ENCODE measurements at regions not wholly inside any gene's neighbourhood (a gene's known extent, or its start where the extent isn't known, plus 50 kb on each side); places are given as distances from the start of the nearest gene placed in this dataset.

DNA sequence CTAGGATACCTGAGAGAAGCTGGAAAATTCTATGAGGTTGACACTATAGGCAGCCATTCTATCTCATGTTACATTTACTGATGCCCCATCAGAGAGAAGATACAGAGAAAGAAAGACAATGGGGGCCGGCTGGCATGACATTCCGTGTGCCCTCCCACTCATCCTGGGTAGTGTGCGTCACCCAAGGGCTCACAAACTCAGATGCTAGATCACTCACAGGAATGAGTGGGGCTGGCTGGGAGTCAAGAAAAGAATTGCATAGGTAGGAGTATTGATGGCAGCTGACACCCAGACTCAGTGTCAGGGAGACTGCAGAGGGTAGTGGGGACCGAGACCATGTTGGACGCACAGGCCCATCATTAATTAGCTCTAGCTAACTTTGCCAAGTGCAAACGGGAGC lies 1113.5 kb upstream of the AUTS2 start:
- no peak for ATAC-seq
- intact Hi-C loops (cut with micrococcal nuclease): no loop called here
- CTCF ChIA-PET: no interaction called here

GRCh38 chr7:68485253-68485917 lies 1112.9 kb upstream of the AUTS2 start:
- H3K27me3 ChIP-seq (ENCODE audit: low read length): no peaks in the 10 kb centered on the region
- H3K79me2 ChIP-seq (ENCODE audit: low read length): no peaks in the 10 kb centered on the region
- CTCF ChIA-PET: no interaction called here
- no peaks in the 10 kb centered on the region for H3K4me1 ChIP-seq (ENCODE audit: insufficient read depth, low read length)
- H3K9me3 ChIP-seq (ENCODE audit: low read length): no peaks in the 10 kb centered on the region
- POLR2A ChIA-PET (ENCODE audit: unreplicated experiment): no interaction called here
- TF ChIP-seq EZH2phosphoT487 (IDR thresholded peaks at IDR 0.05; ENCODE audit: borderline replicate concordance, low read length) (no peak), EZH2 (IDR thresholded peaks at IDR 0.05; ENCODE audit: low read length, unreplicated experiment) (no peak)
- TF ChIP-seq, protein P1, sequence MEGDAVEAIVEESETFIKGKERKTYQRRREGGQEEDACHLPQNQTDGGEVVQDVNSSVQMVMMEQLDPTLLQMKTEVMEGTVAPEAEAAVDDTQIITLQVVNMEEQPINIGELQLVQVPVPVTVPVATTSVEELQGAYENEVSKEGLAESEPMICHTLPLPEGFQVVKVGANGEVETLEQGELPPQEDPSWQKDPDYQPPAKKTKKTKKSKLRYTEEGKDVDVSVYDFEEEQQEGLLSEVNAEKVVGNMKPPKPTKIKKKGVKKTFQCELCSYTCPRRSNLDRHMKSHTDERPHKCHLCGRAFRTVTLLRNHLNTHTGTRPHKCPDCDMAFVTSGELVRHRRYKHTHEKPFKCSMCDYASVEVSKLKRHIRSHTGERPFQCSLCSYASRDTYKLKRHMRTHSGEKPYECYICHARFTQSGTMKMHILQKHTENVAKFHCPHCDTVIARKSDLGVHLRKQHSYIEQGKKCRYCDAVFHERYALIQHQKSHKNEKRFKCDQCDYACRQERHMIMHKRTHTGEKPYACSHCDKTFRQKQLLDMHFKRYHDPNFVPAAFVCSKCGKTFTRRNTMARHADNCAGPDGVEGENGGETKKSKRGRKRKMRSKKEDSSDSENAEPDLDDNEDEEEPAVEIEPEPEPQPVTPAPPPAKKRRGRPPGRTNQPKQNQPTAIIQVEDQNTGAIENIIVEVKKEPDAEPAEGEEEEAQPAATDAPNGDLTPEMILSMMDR (conservative IDR thresholded peaks at IDR 0.05; ENCODE audit: low read depth, low read length): no peak
- H2AFZ ChIP-seq (ENCODE audit: low read length): no peak overlapping the region
- no peak overlapping the region for H3K27ac ChIP-seq (ENCODE audit: low read length)
- no peak overlapping the region for H3K4me3 ChIP-seq (ENCODE audit: low read length)
- BruUV-seq (replicated peaks): no TSS peak
- intact Hi-C loops (cut with micrococcal nuclease): no loop called here
- no peak for DNase-seq
- no peak for ATAC-seq
- H3K4me2 ChIP-seq (ENCODE audit: low read length): no peak overlapping the region
- no peaks in the 10 kb centered on the region for H4K20me1 ChIP-seq (ENCODE audit: low read length)
- no peaks in the 10 kb centered on the region for H3K36me3 ChIP-seq (ENCODE audit: low read depth, low read length)
- no peak overlapping the region for H3K9ac ChIP-seq (ENCODE audit: low read length)
- no peaks in the 10 kb centered on the region for H3K9me2 ChIP-seq (replicated peaks; ENCODE audit: low read length)
- H3F3A ChIP-seq (ENCODE audit: low read length, unreplicated experiment): no peaks in the 10 kb centered on the region

More for the DNA sequence above, 1113.5 kb upstream of the AUTS2 start:
- DNase-seq: no peak
- no TSS peak for BruUV-seq (replicated peaks)
- no peaks in the 10 kb centered on the region for H3K9me3 ChIP-seq (ENCODE audit: low read length)
- H4K20me1 ChIP-seq (ENCODE audit: low read length): no peaks in the 10 kb centered on the region
- H3F3A ChIP-seq (ENCODE audit: low read length, unreplicated experiment): no peaks in the 10 kb centered on the region
- no peaks in the 10 kb centered on the region for H3K27me3 ChIP-seq (ENCODE audit: low read length)
- no peaks in the 10 kb centered on the region for H3K79me2 ChIP-seq (ENCODE audit: low read length)
- no peak overlapping the region for H3K9ac ChIP-seq (ENCODE audit: low read length)
- POLR2A ChIA-PET (ENCODE audit: unreplicated experiment): no interaction called here
- H3K4me3 ChIP-seq (ENCODE audit: low read length): no peak overlapping the region
- no peak overlapping the region for H3K4me2 ChIP-seq (ENCODE audit: low read length)
- H3K36me3 ChIP-seq (ENCODE audit: low read depth, low read length): no peaks in the 10 kb centered on the region
- no peak for TF ChIP-seq EZH2 (IDR thresholded peaks at IDR 0.05; ENCODE audit: low read length, unreplicated experiment)
- TF ChIP-seq EZH2phosphoT487 (IDR thresholded peaks at IDR 0.05; ENCODE audit: borderline replicate concordance, low read length): no peak
- TF ChIP-seq, protein P1 (conservative IDR thresholded peaks at IDR 0.05; ENCODE audit: low read depth, low read length): no peak
- H3K9me2 ChIP-seq (replicated peaks; ENCODE audit: low read length): no peaks in the 10 kb centered on the region
- H3K27ac ChIP-seq (ENCODE audit: low read length): no peak overlapping the region
- no peaks in the 10 kb centered on the region for H3K4me1 ChIP-seq (ENCODE audit: insufficient read depth, low read length)
- H2AFZ ChIP-seq (ENCODE audit: low read length): no peak overlapping the region

- TF ChIP-seq EZH2 (IDR thresholded peaks at IDR 0.05; ENCODE audit: low read length, unreplicated experiment): no peak
- intact Hi-C loops (cut with micrococcal nuclease): no loop called here
These were observed 1109.8 kb upstream of the AUTS2 start for GRCh38 chr7:68488341-68489060.

More at GRCh38 chr7:68488341-68489060, 1109.8 kb upstream of the AUTS2 start:
- no peak overlapping the region for H3K9ac ChIP-seq (ENCODE audit: low read length)
- H3K9me3 ChIP-seq (ENCODE audit: low read length): no peaks in the 10 kb centered on the region
- no peaks in the 10 kb centered on the region for H3K79me2 ChIP-seq (ENCODE audit: low read length)
- DNase-seq (no peak), ATAC-seq (no peak)
- no peak overlapping the region for H3K27ac ChIP-seq (ENCODE audit: low read length)
- no peaks in the 10 kb centered on the region for H3K4me1 ChIP-seq (ENCODE audit: insufficient read depth, low read length)
- H3K4me3 ChIP-seq (ENCODE audit: low read length): no peak overlapping the region
- H3K9me2 ChIP-seq (replicated peaks; ENCODE audit: low read length): no peaks in the 10 kb centered on the region
- H2AFZ ChIP-seq (ENCODE audit: low read length): no peak overlapping the region
- no peaks in the 10 kb centered on the region for H3K36me3 ChIP-seq (ENCODE audit: low read depth, low read length)
- BruUV-seq (replicated peaks): no TSS peak
- H4K20me1 ChIP-seq (ENCODE audit: low read length): no peaks in the 10 kb centered on the region
- no peaks in the 10 kb centered on the region for H3K27me3 ChIP-seq (ENCODE audit: low read length)
- CTCF ChIA-PET: no interaction called here
- H3F3A ChIP-seq (ENCODE audit: low read length, unreplicated experiment): no peaks in the 10 kb centered on the region
- H3K4me2 ChIP-seq (ENCODE audit: low read length): no peak overlapping the region
- POLR2A ChIA-PET (ENCODE audit: unreplicated experiment): no interaction called here
